22Rv1 (cell line): ENCODE measurements at regions not wholly inside any gene's neighbourhood (a gene's known extent, or its start where the extent isn't known, plus 50 kb on each side); places are given as distances from the start of the nearest gene placed in this dataset.
"Not testable (repeated sequence)": the region's sequence is repeated elsewhere in the genome, so short reads cannot be mapped to it uniquely, and the experiment has no call there.

Experiments
- CTCF ChIP-seq: fragments of 450-650 bp; IDR thresholded peaks from 2 replicates; pipeline ENCODE4 v1.5.1; 2017; ENCODE audit warnings: mild to moderate bottlenecking
- ZFX ChIP-seq: fragments of 450-650 bp; IDR thresholded peaks from 2 replicates; pipeline ENCODE4 v1.6.1; 2017; ENCODE audit warnings: antibody characterized with exemption, borderline replicate concordance

- not testable (repeated sequence) for TF ChIP-seq CTCF, ZFX
Measured at GRCh38 chr17:45621087-45621486, 130.6 kb upstream of the PLEKHM1 start.
